NCI-H69 (cell line): ENCODE measurements at regions not wholly inside any gene's neighbourhood (a gene's known extent, or its start where the extent isn't known, plus 50 kb on each side); places are given as distances from the start of the nearest gene placed in this dataset.

Source experiments
- DNase-seq: peaks from one replicate; lab custom pipeline; 2025; lab: John Stamatoyannopoulos, UW

GRCh38 chr10:118501171-118501570 lies 94.3 kb downstream of the PRLHR start:
- no peak for DNase-seq

- peak; percentile 22 for DNase-seq
These were observed 94.9 kb downstream of the PRLHR start for GRCh38 chr10:118500477-118501104.

GRCh38 chr10:118499186-118499585 lies 96.3 kb downstream of the PRLHR start:
- no peak for DNase-seq

- no peak for DNase-seq
These were observed 96.8 kb downstream of the PRLHR start for GRCh38 chr10:118498623-118499022.

- no peak for DNase-seq
These were observed 98.2 kb downstream of the PRLHR start for GRCh38 chr10:118497227-118497626.

GRCh38 chr10:118496525-118496924 lies 98.9 kb downstream of the PRLHR start:
- no peak for DNase-seq

- no peak for DNase-seq
These were observed 99.9 kb downstream of the PRLHR start for GRCh38 chr10:118495499-118495898.

- no peak for DNase-seq
These were observed 104.4 kb downstream of the PRLHR start for GRCh38 chr10:118491055-118491454.

GRCh38 chr10:118488710-118489497 lies 106.5 kb downstream of the PRLHR start:
- no peak for DNase-seq

GRCh38 chr10:118485641-118486040 lies 109.8 kb downstream of the PRLHR start:
- DNase-seq, result no peak

GRCh38 chr10:118484152-118484871 lies 111.1 kb downstream of the PRLHR start:
- no peak for DNase-seq

- DNase-seq, result no peak
These were observed 112.0 kb downstream of the PRLHR start for GRCh38 chr10:118483496-118483895.

- no peak for DNase-seq
These were observed 112.8 kb downstream of the PRLHR start for GRCh38 chr10:118482393-118483331.

GRCh38 chr10:118481871-118482270 lies 113.6 kb downstream of the PRLHR start:
- no peak for DNase-seq

GRCh38 chr10:118475214-118475613 lies 120.2 kb downstream of the PRLHR start:
- no peak for DNase-seq

GRCh38 chr10:118474111-118474510 lies 121.3 kb downstream of the PRLHR start:
- DNase-seq, result peak; percentile 77

- DNase-seq, result peak; percentile 25
These were observed 122.0 kb downstream of the PRLHR start for GRCh38 chr10:118473305-118473960.

- peak; percentile 78 for DNase-seq
These were observed 122.8 kb downstream of the PRLHR start for GRCh38 chr10:118472415-118473304.

GRCh38 chr10:118471863-118472262 lies 123.6 kb downstream of the PRLHR start:
- no peak for DNase-seq

- DNase-seq, result no peak
These were observed 125.0 kb downstream of the PRLHR start for GRCh38 chr10:118470470-118470869.
